GM18505 (cell line): ENCODE measurements at regions not wholly inside any gene's neighbourhood (a gene's known extent, or its start where the extent isn't known, plus 50 kb on each side); places are given as distances from the start of the nearest gene placed in this dataset.

Source experiments
- ATAC-seq: cut with Tn5 transposase; IDR thresholded peaks from one replicate; pipeline ENCODE4 v1.9.1; 2021; ENCODE audit not compliant: unreplicated experiment
- POLR2A ChIP-seq: IDR thresholded peaks from 4 replicates; pipeline ENCODE4 v1.6.1; 2011; ENCODE audit warnings: borderline replicate concordance; ENCODE audit not compliant: insufficient read depth, insufficient read length; ENCODE audit errors: extremely low read depth

GRCh38 chr13:73129023-73129422, 70.2 kb downstream of the KLF5 start:
- no peak for ATAC-seq
- TF ChIP-seq POLR2A: no peak
